ENCODE measurements at regions not wholly inside any gene's neighbourhood (a gene's known extent, or its start where the extent isn't known, plus 50 kb on each side); places are given as distances from the start of the nearest gene placed in this dataset.

- Histone ChIP-seq H3K27me3 (replicated peaks; ENCODE audit: insufficient read depth) (no peaks in the 10 kb centered on the region), H3K27ac (no peak overlapping the region), H3K9me3 (no peaks in the 10 kb centered on the region), H3K4me3 (no peak overlapping the region), H3K36me3 (no peaks in the 10 kb centered on the region), H3K4me1 (replicated peaks) (no peaks in the 10 kb centered on the region)
- DNase-seq (ENCODE audit: low spot score) = no peak
- intact Hi-C loops (cut with DNase I) = no loop called here
- 69% methylated on average over 1 of the region's 1 CpG for WGBS
- TF ChIP-seq POLR2AphosphoS5 (IDR thresholded peaks at IDR 0.05) (no peak), CTCF (IDR thresholded peaks at IDR 0.05) (no peak), POLR2A (IDR thresholded peaks at IDR 0.05) (no peak)
These were observed 2591.7 kb upstream of the PCDH20 start for GRCh38 chr13:64007339-64007738.

- TF ChIP-seq POLR2A (IDR thresholded peaks at IDR 0.05) (no peak), CTCF (IDR thresholded peaks at IDR 0.05) (no peak), POLR2AphosphoS5 (IDR thresholded peaks at IDR 0.05) (no peak)
- H3K27ac ChIP-seq = no peak overlapping the region
- no peaks in the 10 kb centered on the region for H3K36me3 ChIP-seq
- no peaks in the 10 kb centered on the region for H3K9me3 ChIP-seq
- DNase-seq (ENCODE audit: low spot score) = no peak
- no peaks in the 10 kb centered on the region for H3K27me3 ChIP-seq (replicated peaks; ENCODE audit: insufficient read depth)
- WGBS = 52% methylated on average over 4 of the region's 4 CpGs
- H3K4me3 ChIP-seq = no peak overlapping the region
- no peaks in the 10 kb centered on the region for H3K4me1 ChIP-seq (replicated peaks)
- intact Hi-C loops (cut with DNase I) = no loop called here
These were observed 2584.7 kb upstream of the PCDH20 start for GRCh38 chr13:64000321-64000720.

GRCh38 chr13:63999614-64000305 lies 2584.1 kb upstream of the PCDH20 start:
- H3K4me3 ChIP-seq = no peak overlapping the region
- no peaks in the 10 kb centered on the region for H3K4me1 ChIP-seq (replicated peaks)
- no peaks in the 10 kb centered on the region for H3K27me3 ChIP-seq (replicated peaks; ENCODE audit: insufficient read depth)
- H3K27ac ChIP-seq = no peak overlapping the region
- no peaks in the 10 kb centered on the region for H3K36me3 ChIP-seq
- 74% methylated on average over 3 of the region's 3 CpGs for WGBS
- DNase-seq (ENCODE audit: low spot score) = no peak
- intact Hi-C loops (cut with DNase I) = no loop called here
- TF ChIP-seq POLR2AphosphoS5 (IDR thresholded peaks at IDR 0.05) = no peak
- no peak for TF ChIP-seq POLR2A (IDR thresholded peaks at IDR 0.05)
- TF ChIP-seq CTCF (IDR thresholded peaks at IDR 0.05) = no peak
- no peaks in the 10 kb centered on the region for H3K9me3 ChIP-seq

GRCh38 chr13:63983366-63983765 lies 2567.7 kb upstream of the PCDH20 start:
- H3K27me3 ChIP-seq (replicated peaks; ENCODE audit: insufficient read depth) = no peaks in the 10 kb centered on the region
- no peaks in the 10 kb centered on the region for H3K4me1 ChIP-seq (replicated peaks)
- no peak overlapping the region for H3K27ac ChIP-seq
- TF ChIP-seq CTCF (IDR thresholded peaks at IDR 0.05) = no peak
- no peak for TF ChIP-seq POLR2AphosphoS5 (IDR thresholded peaks at IDR 0.05)
- TF ChIP-seq POLR2A (IDR thresholded peaks at IDR 0.05) = no peak
- H3K4me3 ChIP-seq = no peak overlapping the region
- intact Hi-C loops (cut with DNase I) = no loop called here
- no peak for DNase-seq (ENCODE audit: low spot score)
- H3K36me3 ChIP-seq = no peaks in the 10 kb centered on the region
- WGBS = 93% methylated on average over 1 of the region's 1 CpG
- no peaks in the 10 kb centered on the region for H3K9me3 ChIP-seq

GRCh38 chr13:63979951-63980350 lies 2564.3 kb upstream of the PCDH20 start:
- TF ChIP-seq POLR2A (IDR thresholded peaks at IDR 0.05) (no peak), CTCF (IDR thresholded peaks at IDR 0.05) (no peak), POLR2AphosphoS5 (IDR thresholded peaks at IDR 0.05) (no peak)
- intact Hi-C loops (cut with DNase I) = no loop called here
- Histone ChIP-seq H3K27me3 (replicated peaks; ENCODE audit: insufficient read depth) (no peaks in the 10 kb centered on the region), H3K4me1 (replicated peaks) (no peaks in the 10 kb centered on the region), H3K27ac (no peak overlapping the region), H3K36me3 (no peaks in the 10 kb centered on the region), H3K4me3 (no peak overlapping the region), H3K9me3 (no peaks in the 10 kb centered on the region)
- DNase-seq (ENCODE audit: low spot score) = no peak

Measured in prostate gland (tissue), 2 donors.